Prostate gland (tissue), 2 donors: ENCODE measurements at regions not wholly inside any gene's neighbourhood (a gene's known extent, or its start where the extent isn't known, plus 50 kb on each side); places are given as distances from the start of the nearest gene placed in this dataset.

ENCODE experiments used
- CTCF ChIP-seq, 4 experiments: fragments of 200-600 bp in 2 of 4; fragments of 450-650 bp in 2 of 4; sonication (generic) in 2 of 4; IDR thresholded peaks; 1 replicate in 3 of 4; 2 replicates in 1 of 4; pipeline ENCODE4 v1.5.1; 2016 to 2019; ENCODE audit warnings: antibody characterized with exemption in 4 of 4, mild to moderate bottlenecking in 2 of 4, moderate library complexity in 2 of 4
- POLR2A ChIP-seq: fragments of 450-650 bp; IDR thresholded peaks from one replicate; pipeline ENCODE4 v1.6.1; 2016; ENCODE audit warnings: antibody characterized with exemption, mild to moderate bottlenecking

DNA sequence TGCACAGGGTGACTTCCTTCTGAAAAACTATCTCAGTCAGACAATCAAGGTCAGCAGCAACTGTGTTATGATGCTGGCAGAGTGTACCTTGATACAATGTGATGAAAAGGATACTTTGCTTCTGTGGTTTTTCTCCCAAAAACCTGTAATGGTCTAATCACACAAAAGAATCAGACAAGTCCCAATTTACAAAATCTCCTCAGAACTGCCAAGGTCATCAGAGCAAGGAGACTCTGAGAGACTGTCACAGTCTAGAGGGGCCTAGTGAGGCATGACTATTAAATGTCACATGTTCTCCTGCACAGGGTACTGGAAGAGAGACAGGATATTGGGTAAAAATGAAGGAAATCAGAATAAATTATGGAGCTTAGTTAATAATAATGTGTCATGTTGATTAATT lies 185.4 kb downstream of the ST6GAL2 start:
- no peak for TF ChIP-seq POLR2A
- no peak for TF ChIP-seq CTCF (IDR thresholded peaks at IDR 0.05)
